ENCODE measurements at regions not wholly inside any gene's neighbourhood (a gene's known extent, or its start where the extent isn't known, plus 50 kb on each side); places are given as distances from the start of the nearest gene placed in this dataset.

GRCh38 chr5:9780501-9780900 is 150.3 kb upstream of the TAS2R1 start:
- TF ChIP-seq CTCF (IDR thresholded peaks at IDR 0.05; ENCODE audit: poor library complexity) (no peak), EZH2 (IDR thresholded peaks at IDR 0.05; ENCODE audit: borderline replicate concordance) (no peak), EZH2phosphoT487 (IDR thresholded peaks at IDR 0.05; ENCODE audit: low read depth, severe bottlenecking, unreplicated experiment) (no peak)

All from hepatocyte (in vitro differentiated cells).